CD14-positive monocyte (primary cell): ENCODE measurements at regions not wholly inside any gene's neighbourhood (a gene's known extent, or its start where the extent isn't known, plus 50 kb on each side); places are given as distances from the start of the nearest gene placed in this dataset.

Experiments
- DNase-seq, 3 donors: peaks; one replicate each; pipeline ENCODE4 v3.0.0-alpha.2; 2011 to 2022
- H2AFZ ChIP-seq: 2 replicates; pipeline ENCODE4 v1.6.0; 2012; ENCODE audit warnings: mild to moderate bottlenecking, low read depth, low read length, inconsistent platforms; ENCODE audit not compliant: insufficient read depth, poor library complexity, severe bottlenecking
- H3K27ac ChIP-seq, 2 donors: 1 replicate in 1 of 2; 2 replicates in 1 of 2; pipeline ENCODE4 v1.5.1; 2012 to 2013; ENCODE audit warnings: low read length in 2 of 2, control low read depth in 1 of 2, inconsistent platforms in 1 of 2, low read depth in 1 of 2, mild to moderate bottlenecking in 1 of 2
- H3K27me3 ChIP-seq, 2 donors: one replicate each; pipeline versions ENCODE4 v1.6.0 to v1.6.1; 2011 to 2013; ENCODE audit warnings: low read length in 2 of 2; ENCODE audit not compliant: control insufficient read depth in 2 of 2, insufficient read depth in 2 of 2
- H3K36me3 ChIP-seq, 2 donors: replicated peaks in 1 of 2; 1 replicate in 1 of 2; 2 replicates in 1 of 2; pipeline versions ENCODE4 v1.5.1 to v1.6.1; 2012 to 2013; ENCODE audit warnings: low read length in 2 of 2, control low read depth in 1 of 2, inconsistent platforms in 1 of 2, mild to moderate bottlenecking in 1 of 2; ENCODE audit not compliant: insufficient read depth in 2 of 2, control insufficient read depth in 1 of 2
- H3K4me1 ChIP-seq, 2 donors: 1 replicate in 1 of 2; 2 replicates in 1 of 2; pipeline versions ENCODE4 v1.5.1 to v1.6.1; 2012 to 2013; ENCODE audit warnings: low read length in 2 of 2, control low read depth in 1 of 2, inconsistent platforms in 1 of 2, mild to moderate bottlenecking in 1 of 2, moderate library complexity in 1 of 2; ENCODE audit not compliant: insufficient read depth in 2 of 2, control insufficient read depth in 1 of 2
- H3K4me2 ChIP-seq: replicated peaks from 2 replicates; pipeline ENCODE3; 2012; ENCODE audit warnings: low read length, moderate library complexity, mild to moderate bottlenecking; ENCODE audit not compliant: poor library complexity, severe bottlenecking; ENCODE audit errors: extremely low read depth
- H3K4me3 ChIP-seq, 3 experiments: fragments of 200-600 bp in 1 of 3; sonication (generic) in 1 of 3; replicated peaks in 1 of 3; 1 replicate in 2 of 3; 2 replicates in 1 of 3; pipeline ENCODE4 v1.5.1; 2011 to 2013; ENCODE audit warnings: low read length in 3 of 3, mild to moderate bottlenecking in 3 of 3, control low read depth in 2 of 3, low read depth in 2 of 3, inconsistent platforms in 1 of 3, moderate library complexity in 1 of 3
- H3K79me2 ChIP-seq: 2 replicates; pipeline ENCODE4 v1.6.0; 2012; ENCODE audit warnings: mild to moderate bottlenecking, control low read depth, inconsistent platforms, low read length, moderate library complexity; ENCODE audit not compliant: insufficient read depth
- H3K9ac ChIP-seq: 2 replicates; pipeline ENCODE4 v1.6.0; 2017; ENCODE audit warnings: low read length, mild to moderate bottlenecking; ENCODE audit not compliant: insufficient read depth, poor library complexity, severe bottlenecking
- H3K9me3 ChIP-seq, 2 donors: replicated peaks in 1 of 2; 1 replicate in 1 of 2; 2 replicates in 1 of 2; pipeline versions ENCODE4 v1.5.1 to v1.6.1; 2012 to 2013; ENCODE audit warnings: low read length in 2 of 2, control low read depth in 1 of 2; ENCODE audit not compliant: control insufficient read depth in 1 of 2, insufficient read depth in 1 of 2
- H4K20me1 ChIP-seq: 2 replicates; pipeline ENCODE4 v1.6.0; 2012; ENCODE audit warnings: mild to moderate bottlenecking, low read length, control low read depth, moderate library complexity; ENCODE audit not compliant: insufficient read depth
- H3K27ac Mint-ChIP-seq, 7 donors: one replicate each; pipeline ENCODE4 v1.8.0; 2020; ENCODE audit warnings: mild to moderate bottlenecking in 7 of 7, mixed read lengths in 7 of 7, moderate library complexity in 6 of 7, inconsistent platforms in 2 of 7
- H3K27me3 Mint-ChIP-seq, 3 donors: one replicate each; pipeline ENCODE4 v1.8.0; 2021 to 2022; ENCODE audit warnings: low read depth in 3 of 3, mild to moderate bottlenecking in 3 of 3, mixed read lengths in 3 of 3, moderate library complexity in 3 of 3, inconsistent platforms in 1 of 3
- H3K36me3 Mint-ChIP-seq, 2 donors: one replicate each; pipeline ENCODE4 v1.8.0; 2020; ENCODE audit warnings: mixed read lengths in 2 of 2, inconsistent platforms in 1 of 2, mild to moderate bottlenecking in 1 of 2
- H3K4me1 Mint-ChIP-seq: one replicate; pipeline ENCODE4 v1.8.0; 2020; ENCODE audit warnings: mild to moderate bottlenecking, mixed read lengths
- H3K4me3 Mint-ChIP-seq, 2 donors: one replicate each; pipeline ENCODE4 v1.8.0; 2020; ENCODE audit warnings: mild to moderate bottlenecking in 2 of 2, mixed read lengths in 2 of 2, moderate library complexity in 1 of 2
- H3K9me3 Mint-ChIP-seq, 7 donors: one replicate each; pipeline ENCODE4 v1.8.0; 2020 to 2022; ENCODE audit warnings: mixed read lengths in 7 of 7, mild to moderate bottlenecking in 6 of 7, moderate library complexity in 6 of 7, inconsistent platforms in 2 of 7
- CTCF ChIP-seq: fragments of 200-600 bp; IDR thresholded peaks from one replicate; pipeline ENCODE4 v1.8.0; 2022; ENCODE audit warnings: antibody characterized with exemption, mild to moderate bottlenecking
- WGBS: methylation state at CpG from one replicate; pipeline ENCODE4 v1.1.5; 2013; ENCODE audit warnings: missing lambda C conversion rate; ENCODE audit not compliant: insufficient coverage; 5-methylcytosine and 5-hydroxymethylcytosine counted together
- intact Hi-C, 2 donors: fragments of 100-400 bp; cut with micrococcal nuclease; formaldehyde crosslinking; loops; one replicate each; pipeline versions ENCODE4 v1.15.0 to v1.15.1; 2023

DNA sequence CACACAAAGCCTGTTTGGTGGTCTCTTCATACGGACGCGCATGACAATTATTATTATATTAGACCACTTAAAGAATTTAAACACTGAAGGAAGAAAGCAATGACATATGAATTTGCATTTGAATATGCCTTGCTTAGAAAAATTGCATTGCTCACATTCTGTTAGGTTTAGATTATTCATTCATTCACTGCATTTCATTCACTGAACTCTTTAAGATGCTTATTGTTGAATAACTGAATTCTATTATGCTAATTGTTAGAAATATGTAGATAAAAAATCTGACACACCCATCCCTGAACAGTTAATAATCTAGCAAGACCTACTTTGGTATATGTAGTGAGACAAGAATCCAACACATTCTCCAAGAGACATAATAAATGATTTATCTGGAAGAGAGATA, 94.4 kb upstream of the PEX5L start:
- Mint-ChIP-seq H3K4me1 (no peaks in the 10 kb centered on the region), H3K27ac (no peak overlapping the region), H3K27me3 (no peaks in the 10 kb centered on the region), H3K4me3 (no peak overlapping the region), H3K9me3 (peaks cover 0 to 12% (median 2%) of the 10 kb centered on the region in 7 donors), H3K36me3 (no peaks in the 10 kb centered on the region)
- Histone ChIP-seq H3K4me2 (no peak overlapping the region), H3K27ac (no peak overlapping the region), H3K9ac (no peak overlapping the region), H3K36me3 (no peaks in the 10 kb centered on the region), H3K9me3 (peaks cover 4 to 7% of the 10 kb centered on the region in 2 donors), H3K27me3 (no peaks in the 10 kb centered on the region), H3K4me3 (no peak overlapping the region), H3K4me1 (no peaks in the 10 kb centered on the region), H2AFZ (no peak overlapping the region), H4K20me1 (no peaks in the 10 kb centered on the region), H3K79me2 (no peaks in the 10 kb centered on the region)
- TF ChIP-seq CTCF = no peak
- no CpG with 5 or more reads among the region's 3 CpGs for WGBS
- intact Hi-C loops = no loop called here
- no peak for DNase-seq

DNA sequence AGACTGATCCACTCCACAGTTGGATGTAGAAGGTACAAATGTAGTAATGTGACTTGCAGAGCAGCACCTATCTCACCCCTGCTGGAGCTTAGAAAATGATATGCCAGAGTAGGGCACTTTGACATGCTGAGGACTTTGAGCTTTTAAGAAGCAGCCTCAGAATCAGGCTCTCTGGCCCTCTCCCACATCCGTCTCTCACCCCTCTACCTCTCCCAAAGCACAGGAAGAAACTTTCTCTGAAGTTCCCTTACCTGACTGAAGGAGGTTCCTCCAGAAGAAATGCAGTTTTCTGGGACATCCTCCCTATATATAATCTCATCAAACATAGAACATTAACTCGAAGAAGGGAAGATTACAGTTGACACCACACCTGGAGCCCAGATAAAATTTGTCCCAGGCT, 98.4 kb upstream of the PEX5L start:
- no peaks in the 10 kb centered on the region for H3K79me2 ChIP-seq
- DNase-seq = no peak
- intact Hi-C loops = no loop called here
- Mint-ChIP-seq H3K36me3 (no peaks in the 10 kb centered on the region), H3K9me3 (peaks cover 0 to 8% (median 2%) of the 10 kb centered on the region in 7 donors), H3K4me1 (no peaks in the 10 kb centered on the region), H3K27me3 (no peaks in the 10 kb centered on the region), H3K4me3 (no peak overlapping the region), H3K27ac (no peak overlapping the region)
- no peaks in the 10 kb centered on the region for H4K20me1 ChIP-seq
- H3K4me3 ChIP-seq = no peak overlapping the region
- no peak for TF ChIP-seq CTCF
- H3K36me3 ChIP-seq = no peaks in the 10 kb centered on the region
- 70% methylated on average over 2 of the region's 2 CpGs for WGBS
- no peaks in the 10 kb centered on the region for H3K4me1 ChIP-seq
- H3K9ac ChIP-seq = no peak overlapping the region
- H3K27me3 ChIP-seq = no peaks in the 10 kb centered on the region
- H3K27ac ChIP-seq = no peak overlapping the region
- no peak overlapping the region for H2AFZ ChIP-seq
- H3K9me3 ChIP-seq = peaks cover 0 to 3% of the 10 kb centered on the region in 2 donors
- H3K4me2 ChIP-seq = no peak overlapping the region
